Mesendoderm (in vitro differentiated cells): ENCODE measurements at regions not wholly inside any gene's neighbourhood (a gene's known extent, or its start where the extent isn't known, plus 50 kb on each side); places are given as distances from the start of the nearest gene placed in this dataset.

Source experiments
- DNase-seq: peaks from one replicate; pipeline ENCODE4 v3.0.0; 2013
- H2AK5ac ChIP-seq: 2 replicates; pipeline ENCODE4 v1.6.1; 2013; ENCODE audit warnings: low read length, inconsistent platforms
- H2BK120ac ChIP-seq: 2 replicates; pipeline ENCODE4 v1.6.1; 2013; ENCODE audit warnings: low read depth, mild to moderate bottlenecking, low read length, moderate library complexity, mixed read lengths
- H2BK15ac ChIP-seq: replicated peaks from 2 replicates; pipeline ENCODE4 v1.6.1; 2013; ENCODE audit warnings: low read depth, mild to moderate bottlenecking, moderate library complexity
- H2BK5ac ChIP-seq: 2 replicates; pipeline ENCODE4 v1.6.1; 2013; ENCODE audit warnings: low read length, inconsistent platforms
- H3K18ac ChIP-seq: 2 replicates; pipeline ENCODE4 v1.6.1; 2013; ENCODE audit warnings: mild to moderate bottlenecking, low read length, mixed read lengths
- H3K23ac ChIP-seq: one replicate; pipeline ENCODE4 v1.6.1; 2013; ENCODE audit warnings: low read length
- H3K27ac ChIP-seq: 2 replicates; pipeline ENCODE4 v1.5.1; 2013; ENCODE audit warnings: low read depth, mild to moderate bottlenecking, inconsistent platforms, low read length, moderate library complexity
- H3K27me3 ChIP-seq: 2 replicates; pipeline ENCODE4 v1.6.1; 2013; ENCODE audit warnings: low read length, control low read depth, mild to moderate bottlenecking, inconsistent platforms; ENCODE audit not compliant: insufficient read depth, poor library complexity
- H3K36me3 ChIP-seq: 2 replicates; pipeline ENCODE4 v1.6.1; 2013; ENCODE audit warnings: low read length, inconsistent platforms; ENCODE audit not compliant: control insufficient read depth, insufficient read depth
- H3K4ac ChIP-seq: one replicate; pipeline ENCODE4 v1.6.1; 2013; ENCODE audit warnings: low read depth, mild to moderate bottlenecking, low read length, moderate library complexity
- H3K4me1 ChIP-seq: 2 replicates; pipeline ENCODE4 v1.6.1; 2013; ENCODE audit warnings: low read depth, low read length, inconsistent platforms; ENCODE audit not compliant: control insufficient read depth
- H3K4me2 ChIP-seq: 2 replicates; pipeline ENCODE4 v1.6.1; 2013; ENCODE audit warnings: low read length
- H3K4me3 ChIP-seq: 2 replicates; pipeline ENCODE4 v1.5.1; 2013; ENCODE audit warnings: mild to moderate bottlenecking, low read length
- H3K56ac ChIP-seq: one replicate; pipeline ENCODE4 v1.6.1; 2013; ENCODE audit warnings: low read length
- H3K79me1 ChIP-seq: 2 replicates; pipeline ENCODE4 v1.6.1; 2013; ENCODE audit warnings: low read length, inconsistent platforms
- H3K79me2 ChIP-seq: 2 replicates; pipeline ENCODE4 v1.6.1; 2013; ENCODE audit warnings: mild to moderate bottlenecking, low read length; ENCODE audit not compliant: control insufficient read depth, insufficient read depth
- H3K9ac ChIP-seq: 2 replicates; pipeline ENCODE4 v1.6.1; 2013; ENCODE audit warnings: low read length, inconsistent platforms
- H4K5ac ChIP-seq: one replicate; pipeline ENCODE4 v1.6.1; 2013; ENCODE audit warnings: low read length
- H4K8ac ChIP-seq: one replicate; pipeline ENCODE4 v1.6.1; 2013; ENCODE audit warnings: low read depth, mild to moderate bottlenecking, control low read depth, low read length, moderate library complexity
- WGBS: extraction: QIAGEN DNeasy Blood & Tissue Kit; methylation state at CpG from one replicate; pipeline ENCODE4 v1.1.7; 2013; ENCODE audit warnings: low lambda C conversion rate, missing lambda C conversion rate; ENCODE audit not compliant: insufficient coverage; ENCODE audit errors: extremely low coverage; 5-methylcytosine and 5-hydroxymethylcytosine counted together

- Histone ChIP-seq H3K27me3 (no peaks in the 10 kb centered on the region), H3K18ac (no peak overlapping the region)
- WGBS = no CpG with 5 or more reads among the region's 2 CpGs
Observed at GRCh38 chr13:32857077-32857476, 159.1 kb upstream of the KL start.

GRCh38 chr13:32857689-32858088 lies 158.5 kb upstream of the KL start:
- Histone ChIP-seq H3K4me2 (no peak overlapping the region), H3K27me3 (no peaks in the 10 kb centered on the region), H3K56ac (no peak overlapping the region), H3K18ac (no peak overlapping the region), H3K79me2 (no peaks in the 10 kb centered on the region), H4K5ac (no peak overlapping the region), H2BK15ac (no peak overlapping the region), H3K4ac (no peak overlapping the region), H3K9ac (no peak overlapping the region), H3K79me1 (no peaks in the 10 kb centered on the region), H2BK5ac (no peak overlapping the region), H3K4me3 (no peak overlapping the region), H3K23ac (no peak overlapping the region), H2BK120ac (no peak overlapping the region), H4K8ac (no peak overlapping the region), H3K4me1 (no peaks in the 10 kb centered on the region), H3K27ac (no peak overlapping the region), H3K36me3 (no peaks in the 10 kb centered on the region), H2AK5ac (no peak overlapping the region)
- no CpG with 5 or more reads among the region's 6 CpGs for WGBS
- DNase-seq = no peak

More at GRCh38 chr13:32857077-32857476, 159.1 kb upstream of the KL start:
- no peak overlapping the region for H3K4me3 ChIP-seq
- no peak overlapping the region for H4K5ac ChIP-seq
- no peaks in the 10 kb centered on the region for H3K36me3 ChIP-seq
- H3K4ac ChIP-seq = no peak overlapping the region
- no peak overlapping the region for H2BK15ac ChIP-seq
- H3K9ac ChIP-seq = no peak overlapping the region
- H3K27ac ChIP-seq = no peak overlapping the region
- no peak for DNase-seq
- no peak overlapping the region for H3K56ac ChIP-seq
- no peak overlapping the region for H4K8ac ChIP-seq
- H2AK5ac ChIP-seq = no peak overlapping the region
- no peak overlapping the region for H3K23ac ChIP-seq
- no peak overlapping the region for H3K4me2 ChIP-seq
- H3K79me2 ChIP-seq = no peaks in the 10 kb centered on the region
- no peaks in the 10 kb centered on the region for H3K79me1 ChIP-seq
- no peak overlapping the region for H2BK120ac ChIP-seq
- H2BK5ac ChIP-seq = no peak overlapping the region
- H3K4me1 ChIP-seq = no peaks in the 10 kb centered on the region

- H3K36me3 ChIP-seq = no peaks in the 10 kb centered on the region
- H3K27ac ChIP-seq = no peak overlapping the region
- no peak overlapping the region for H2BK5ac ChIP-seq
- no peak for DNase-seq
- no peaks in the 10 kb centered on the region for H3K4me1 ChIP-seq
- H3K79me1 ChIP-seq = no peaks in the 10 kb centered on the region
- no peak overlapping the region for H2AK5ac ChIP-seq
- H3K18ac ChIP-seq = no peak overlapping the region
- no peak overlapping the region for H3K4me2 ChIP-seq
- H2BK15ac ChIP-seq = no peak overlapping the region
- no peak overlapping the region for H4K8ac ChIP-seq
- H4K5ac ChIP-seq = no peak overlapping the region
- no peak overlapping the region for H3K4ac ChIP-seq
- H3K23ac ChIP-seq = no peak overlapping the region
- H3K9ac ChIP-seq = no peak overlapping the region
- H2BK120ac ChIP-seq = no peak overlapping the region
- no CpG with 5 or more reads among the region's 14 CpGs for WGBS
- no peaks in the 10 kb centered on the region for H3K27me3 ChIP-seq
- H3K56ac ChIP-seq = no peak overlapping the region
- H3K4me3 ChIP-seq = no peak overlapping the region
- no peaks in the 10 kb centered on the region for H3K79me2 ChIP-seq
Observed at GRCh38 chr13:32859707-32860292, 156.4 kb upstream of the KL start.

- no peaks in the 10 kb centered on the region for H3K79me1 ChIP-seq
- no peak overlapping the region for H2AK5ac ChIP-seq
- H3K4me2 ChIP-seq = no peak overlapping the region
- H3K27ac ChIP-seq = no peak overlapping the region
- no peak overlapping the region for H4K8ac ChIP-seq
- no peak overlapping the region for H3K4ac ChIP-seq
- no peak overlapping the region for H3K23ac ChIP-seq
- H3K9ac ChIP-seq = no peak overlapping the region
- no peaks in the 10 kb centered on the region for H3K36me3 ChIP-seq
- H3K27me3 ChIP-seq = no peaks in the 10 kb centered on the region
- no peaks in the 10 kb centered on the region for H3K79me2 ChIP-seq
- H2BK120ac ChIP-seq = no peak overlapping the region
- DNase-seq = no peak
- H3K18ac ChIP-seq = no peak overlapping the region
- H2BK5ac ChIP-seq = no peak overlapping the region
- no CpG with 5 or more reads among the region's 3 CpGs for WGBS
- H2BK15ac ChIP-seq = no peak overlapping the region
- no peaks in the 10 kb centered on the region for H3K4me1 ChIP-seq
- no peak overlapping the region for H4K5ac ChIP-seq
- H3K56ac ChIP-seq = no peak overlapping the region
- H3K4me3 ChIP-seq = no peak overlapping the region
Observed at GRCh38 chr13:32861304-32861703, 154.9 kb upstream of the KL start.

GRCh38 chr13:32863596-32863995 lies 152.6 kb upstream of the KL start:
- H2BK5ac ChIP-seq = no peak overlapping the region
- H3K4me1 ChIP-seq = no peaks in the 10 kb centered on the region
- no peaks in the 10 kb centered on the region for H3K79me2 ChIP-seq
- DNase-seq = no peak
- H3K9ac ChIP-seq = no peak overlapping the region
- no peak overlapping the region for H3K56ac ChIP-seq
- H2BK120ac ChIP-seq = no peak overlapping the region
- no peaks in the 10 kb centered on the region for H3K79me1 ChIP-seq
- H2BK15ac ChIP-seq = no peak overlapping the region
- H3K4me3 ChIP-seq = no peak overlapping the region
- H3K4ac ChIP-seq = no peak overlapping the region
- H2AK5ac ChIP-seq = no peak overlapping the region
- no peak overlapping the region for H3K23ac ChIP-seq
- no peak overlapping the region for H3K4me2 ChIP-seq
- H3K27ac ChIP-seq = no peak overlapping the region
- H4K8ac ChIP-seq = no peak overlapping the region
- H4K5ac ChIP-seq = no peak overlapping the region
- no peaks in the 10 kb centered on the region for H3K27me3 ChIP-seq
- no CpG with 5 or more reads among the region's 3 CpGs for WGBS
- no peak overlapping the region for H3K18ac ChIP-seq
- no peaks in the 10 kb centered on the region for H3K36me3 ChIP-seq

- Histone ChIP-seq H3K36me3 (no peaks in the 10 kb centered on the region), H3K27ac (no peak overlapping the region), H3K4me2 (no peak overlapping the region), H2AK5ac (no peak overlapping the region), H3K4me3 (no peak overlapping the region), H3K4ac (no peak overlapping the region), H4K8ac (no peak overlapping the region), H3K56ac (no peak overlapping the region), H3K79me1 (no peaks in the 10 kb centered on the region), H3K9ac (no peak overlapping the region), H2BK15ac (no peak overlapping the region), H2BK120ac (no peak overlapping the region), H4K5ac (no peak overlapping the region), H3K27me3 (no peaks in the 10 kb centered on the region), H2BK5ac (no peak overlapping the region), H3K18ac (no peak overlapping the region), H3K4me1 (no peaks in the 10 kb centered on the region), H3K23ac (no peak overlapping the region), H3K79me2 (no peaks in the 10 kb centered on the region)
- WGBS = no CpG with 5 or more reads among the region's 4 CpGs
- DNase-seq = no peak
Observed at GRCh38 chr13:32866921-32867320, 149.3 kb upstream of the KL start.
